Mucosa of descending colon (tissue), 3 donors: ENCODE measurements at regions not wholly inside any gene's neighbourhood (a gene's known extent, or its start where the extent isn't known, plus 50 kb on each side); places are given as distances from the start of the nearest gene placed in this dataset.

Experiments
- ATAC-seq: fragments of 200-7000 bp; cut with Tn5 transposase; one replicate; pipeline ENCODE4 v1.9.1; 2020; ENCODE audit warnings: mild to moderate bottlenecking, moderate library complexity
- DNase-seq, 3 donors: peaks; one replicate each; pipeline ENCODE4 v3.0.0-alpha.2; 2020
- H3K36me3 ChIP-seq: fragments of 200-600 bp; one replicate; pipeline ENCODE4 v1.8.0; 2021; ENCODE audit warnings: low read depth, mild to moderate bottlenecking
- H3K4me1 ChIP-seq: fragments of 200-600 bp; one replicate; pipeline ENCODE4 v1.8.0; 2021; ENCODE audit warnings: low read depth, mild to moderate bottlenecking
- H3K4me3 ChIP-seq: fragments of 200-600 bp; one replicate; pipeline ENCODE4 v1.8.0; 2021; ENCODE audit warnings: mild to moderate bottlenecking
- H3K9me3 ChIP-seq: fragments of 200-600 bp; one replicate; pipeline ENCODE4 v1.8.0; 2021; ENCODE audit warnings: mild to moderate bottlenecking
- CTCF ChIP-seq: fragments of 200-600 bp; IDR thresholded peaks from one replicate; pipeline ENCODE4 v1.8.0; 2022; ENCODE audit warnings: antibody characterized with exemption, mild to moderate bottlenecking
- intact Hi-C, 2 donors: fragments of 100-400 bp; cut with DNase I in 1 of 2; cut with micrococcal nuclease in 1 of 2; formaldehyde crosslinking; loops; one replicate each; pipeline versions ENCODE4 v1.11.0 to v1.11.1; 2022; cut with DNase I, micrococcal nuclease
- donor health status: DM: no; HTN: no; CAD: no; lungs with moderate emphysema.
- donor health status: DM: no; HTN: no; CAD: no.
- donor health status: DM: no; HTN: yes; CAD: no.

GRCh38 chr7:133191787-133192186 lies 61.1 kb upstream of the EXOC4 start:
- no peak for ATAC-seq
- intact Hi-C loops = no loop called here
- no peak for DNase-seq
- no peak for TF ChIP-seq CTCF
- Histone ChIP-seq H3K4me3 (no peak overlapping the region), H3K4me1 (no peaks in the 10 kb centered on the region), H3K36me3 (no peaks in the 10 kb centered on the region), H3K9me3 (no peaks in the 10 kb centered on the region)

DNA sequence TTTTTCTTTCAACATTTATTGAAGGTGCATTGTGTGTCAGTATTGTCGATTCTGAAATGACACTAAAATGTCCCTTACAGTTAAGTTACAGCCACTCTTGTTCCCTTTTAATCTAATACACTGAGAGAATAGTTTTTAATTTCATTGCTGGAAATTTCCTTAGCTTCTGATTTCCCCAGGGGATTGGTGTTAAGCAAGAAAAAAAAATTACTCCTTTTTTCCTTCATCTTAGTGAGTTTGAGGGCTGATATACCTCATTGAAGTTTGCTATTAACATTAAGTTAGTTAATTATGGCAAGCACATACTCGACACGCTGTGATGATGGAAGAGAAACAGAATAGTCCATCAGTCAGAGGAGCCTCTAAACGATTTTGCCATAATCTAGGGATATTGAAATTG lies 57.0 kb upstream of the EXOC4 start:
- Histone ChIP-seq H3K4me3 (no peak overlapping the region), H3K9me3 (no peaks in the 10 kb centered on the region), H3K4me1 (no peaks in the 10 kb centered on the region), H3K36me3 (no peaks in the 10 kb centered on the region)
- intact Hi-C loops = no loop called here
- ATAC-seq (no peak), DNase-seq (no peak)
- TF ChIP-seq CTCF = no peak

- no peaks in the 10 kb centered on the region for H3K36me3 ChIP-seq
- TF ChIP-seq CTCF = no peak
- H3K4me3 ChIP-seq = no peak overlapping the region
- intact Hi-C loops = no loop called here
- no peaks in the 10 kb centered on the region for H3K4me1 ChIP-seq
- no peaks in the 10 kb centered on the region for H3K9me3 ChIP-seq
- no peak for DNase-seq
- ATAC-seq = no peak
Observed at GRCh38 chr7:133196856-133197612, 55.8 kb upstream of the EXOC4 start.

DNA sequence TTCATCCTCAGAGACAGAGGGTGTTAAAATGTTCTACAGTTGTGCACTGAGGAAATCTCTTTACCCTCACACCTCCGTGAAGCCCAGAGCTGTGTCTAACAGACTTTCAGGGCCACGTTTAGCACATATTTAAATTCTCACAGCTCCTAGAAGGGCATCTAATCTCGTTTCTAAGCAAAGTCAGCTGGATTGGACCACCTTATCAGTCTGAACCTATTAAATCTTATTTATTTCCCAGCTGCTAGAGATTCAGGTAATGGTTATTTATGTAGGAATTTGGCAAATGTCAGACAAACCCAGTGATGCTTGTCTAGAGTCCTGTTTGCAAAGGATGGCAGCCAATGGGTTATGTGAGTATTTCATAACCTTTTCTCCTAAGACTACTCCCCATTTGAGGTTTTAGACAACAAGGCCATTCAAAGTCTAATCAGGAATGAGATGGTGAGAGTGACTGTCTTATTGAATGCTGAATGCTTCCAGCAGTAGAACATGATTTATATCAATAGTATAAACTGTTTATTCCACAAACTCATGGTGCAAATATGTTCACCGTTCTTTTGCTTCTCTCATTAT lies 54.8 kb upstream of the EXOC4 start:
- ATAC-seq (no peak), DNase-seq (no peak)
- intact Hi-C loops = no loop called here
- Histone ChIP-seq H3K4me3 (no peak overlapping the region), H3K36me3 (no peaks in the 10 kb centered on the region), H3K4me1 (no peaks in the 10 kb centered on the region), H3K9me3 (no peaks in the 10 kb centered on the region)
- no peak for TF ChIP-seq CTCF

GRCh38 chr7:133199831-133200230 lies 53.0 kb upstream of the EXOC4 start:
- no peaks in the 10 kb centered on the region for H3K4me1 ChIP-seq
- no peak for ATAC-seq
- no peak overlapping the region for H3K4me3 ChIP-seq
- DNase-seq = no peak
- no peaks in the 10 kb centered on the region for H3K36me3 ChIP-seq
- no peaks in the 10 kb centered on the region for H3K9me3 ChIP-seq
- TF ChIP-seq CTCF = no peak
- intact Hi-C loops = no loop called here
